ENCODE measurements at regions not wholly inside any gene's neighbourhood (a gene's known extent, or its start where the extent isn't known, plus 50 kb on each side); places are given as distances from the start of the nearest gene placed in this dataset.

- TF ChIP-seq ZNF784 (CRISPR knock-in tag; IDR thresholded peaks at IDR 0.05; ENCODE audit: borderline replicate concordance), result no peak
- TF ChIP-seq ZNF768 (CRISPR knock-in tag; IDR thresholded peaks at IDR 0.05), result no peak
- no peak for TF ChIP-seq ZNF3 (CRISPR knock-in tag; IDR thresholded peaks at IDR 0.05)
- TF ChIP-seq PITX1 (CRISPR knock-in tag; IDR thresholded peaks at IDR 0.05), result no peak
- TF ChIP-seq POLR2G (IDR thresholded peaks at IDR 0.05; ENCODE audit: low read depth, low read length), result no peak
- TF ChIP-seq, protein P1, sequence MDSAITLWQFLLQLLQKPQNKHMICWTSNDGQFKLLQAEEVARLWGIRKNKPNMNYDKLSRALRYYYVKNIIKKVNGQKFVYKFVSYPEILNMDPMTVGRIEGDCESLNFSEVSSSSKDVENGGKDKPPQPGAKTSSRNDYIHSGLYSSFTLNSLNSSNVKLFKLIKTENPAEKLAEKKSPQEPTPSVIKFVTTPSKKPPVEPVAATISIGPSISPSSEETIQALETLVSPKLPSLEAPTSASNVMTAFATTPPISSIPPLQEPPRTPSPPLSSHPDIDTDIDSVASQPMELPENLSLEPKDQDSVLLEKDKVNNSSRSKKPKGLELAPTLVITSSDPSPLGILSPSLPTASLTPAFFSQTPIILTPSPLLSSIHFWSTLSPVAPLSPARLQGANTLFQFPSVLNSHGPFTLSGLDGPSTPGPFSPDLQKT (CRISPR knock-in tag; IDR thresholded peaks at IDR 0.05; ENCODE audit: borderline replicate concordance), result no peak
- TF ChIP-seq ZEB1 (IDR thresholded peaks at IDR 0.05; ENCODE audit: insufficient replicate concordance, low read depth), result no peak
- WGBS (ENCODE audit: low lambda C conversion rate), result 45% methylated on average over 13 of the region's 16 CpGs
- H4K20me1 ChIP-seq (ENCODE audit: insufficient read depth, low read length), result no peaks in the 10 kb centered on the region
- BruUV-seq (replicated peaks), result no TSS peak
- H3K27me3 ChIP-seq (ENCODE audit: control insufficient read depth in 1 of 2, insufficient read depth in 2 of 2, low read length in 2 of 2), result peaks cover 0 to 5% of the 10 kb centered on the region in 2 experiments; a peak in 2 of 5 replicates
- H3K79me2 ChIP-seq (ENCODE audit: insufficient read depth, low read length), result no peaks in the 10 kb centered on the region
- no peak overlapping the region for H3K4me2 ChIP-seq (ENCODE audit: low read depth, low read length)
- no peaks in the 10 kb centered on the region for H3K36me3 ChIP-seq (replicated peaks in 1 of 2; ENCODE audit: control insufficient read depth in 1 of 2, insufficient read depth in 2 of 2, low read length in 2 of 2)
- no peak for ATAC-seq
- H3K4me3 ChIP-seq (replicated peaks in 1 of 3; ENCODE audit: insufficient read depth in 1 of 3, low read depth in 2 of 3, low read length in 3 of 3), result no peak overlapping the region
- H3K9me3 ChIP-seq (ENCODE audit: low read length), result no peaks in the 10 kb centered on the region
- H3K9ac ChIP-seq (ENCODE audit: insufficient read depth, low read depth, low read length), result no peak overlapping the region
- intact Hi-C loops (cut with micrococcal nuclease; ENCODE audit: unreplicated experiment) (no loop called here), in situ Hi-C loops (cut with HindIII; ENCODE audit: extremely low pct_ligation_motif_present, low pct_unique_long_range_greater_than_20kb) (no loop called here)
- no peak overlapping the region for H2AFZ ChIP-seq (ENCODE audit: low read length)
- no peak for FAIRE-seq
- no peaks in the 10 kb centered on the region for H3K4me1 ChIP-seq (ENCODE audit: insufficient read depth, low read length)
- CTCF ChIA-PET (ENCODE audit: low intra/inter-chr PET ratio, low total read pairs), result no interaction called here
- POLR2A ChIA-PET, result no interaction called here
- DNase-seq (ENCODE audit: low spot score), result no peak
- no peak overlapping the region for H3K27ac ChIP-seq (ENCODE audit: extremely low read length, insufficient read depth, low read length)
Observed at GRCh38 chr1:68294367-68295066, 62.2 kb upstream of the WLS start.
